ENCODE measurements at regions not wholly inside any gene's neighbourhood (a gene's known extent, or its start where the extent isn't known, plus 50 kb on each side); places are given as distances from the start of the nearest gene placed in this dataset.

- peaks cover 94% of the 10 kb centered on the region for H3K9me3 Mint-ChIP-seq
- H2AFZ ChIP-seq = no peak overlapping the region
Measured at GRCh38 chr22:47533961-47534803, 771.7 kb downstream of the TBC1D22A start.

More at GRCh38 chr22:47533961-47534803, 771.7 kb downstream of the TBC1D22A start:
- H3K79me2 ChIP-seq (replicated peaks; ENCODE audit: insufficient read depth) = no peaks in the 10 kb centered on the region
- H3K9me2 ChIP-seq (ENCODE audit: insufficient read depth) = no peaks in the 10 kb centered on the region
- Mint-ChIP-seq H3K27ac (no peak overlapping the region), H3K4me3 (no peak overlapping the region), H3K27me3 (ENCODE audit: insufficient read depth, low read depth, poor library complexity) (peaks cover 4% of the 10 kb centered on the region), H3K4me1 (no peaks in the 10 kb centered on the region), H3K36me3 (ENCODE audit: low read depth) (peaks cover 40% of the 10 kb centered on the region)
- no peaks in the 10 kb centered on the region for H3K27me3 ChIP-seq (ENCODE audit: insufficient read depth)
- H3K4me3 ChIP-seq = no peak overlapping the region
- no peaks in the 10 kb centered on the region for H4K20me1 ChIP-seq (replicated peaks; ENCODE audit: insufficient read depth)
- no peaks in the 10 kb centered on the region for H3F3A ChIP-seq (replicated peaks; ENCODE audit: low read depth)
- H3K4me2 ChIP-seq = no peak overlapping the region
- DNase-seq (ENCODE audit: low spot score) = no peak
- H3K4me1 ChIP-seq (ENCODE audit: insufficient read depth) = no peaks in the 10 kb centered on the region
- no peak overlapping the region for H3K27ac ChIP-seq (ENCODE audit: low read depth)
- no peak for TF ChIP-seq ZNF331 (CRISPR knock-in tag; IDR thresholded peaks at IDR 0.05; ENCODE audit: low read depth)
- no peak for TF ChIP-seq ETS1 (IDR thresholded peaks at IDR 0.05)
- no peak for TF ChIP-seq EZH2phosphoT487 (IDR thresholded peaks at IDR 0.05; ENCODE audit: unreplicated experiment)
- TF ChIP-seq CTCF (conservative IDR thresholded peaks at IDR 0.05; ENCODE audit: low read depth in 2 of 2) = no peak
- no peak for TF ChIP-seq REST (IDR thresholded peaks at IDR 0.05; ENCODE audit: unreplicated experiment)
- TF ChIP-seq POLR2AphosphoS5 (IDR thresholded peaks at IDR 0.05; ENCODE audit: low read depth) = no peak
- no peak for TF ChIP-seq CREB1 (CRISPR knock-in tag; IDR thresholded peaks at IDR 0.05; ENCODE audit: low read depth)
- no peak for ATAC-seq
- peaks cover 8% of the 10 kb centered on the region for H3K36me3 ChIP-seq (ENCODE audit: insufficient read depth)

Measured in GM23338 (cell line).